GM21619 (cell line): ENCODE measurements at regions not wholly inside any gene's neighbourhood (a gene's known extent, or its start where the extent isn't known, plus 50 kb on each side); places are given as distances from the start of the nearest gene placed in this dataset.
"Not testable (repeated sequence)": the region's sequence is repeated elsewhere in the genome, so short reads cannot be mapped to it uniquely, and the experiment has no call there.

Source experiments
- ATAC-seq: cut with Tn5 transposase; IDR thresholded peaks from one replicate; pipeline ENCODE4 v1.9.1; 2021; ENCODE audit not compliant: unreplicated experiment

- no peak for ATAC-seq
Observed at GRCh38 chr12:126400831-126401230, 1335.6 kb downstream of the AACS start.

GRCh38 chr12:126404293-126404881, 1339.2 kb downstream of the AACS start:
- no peak for ATAC-seq

DNA sequence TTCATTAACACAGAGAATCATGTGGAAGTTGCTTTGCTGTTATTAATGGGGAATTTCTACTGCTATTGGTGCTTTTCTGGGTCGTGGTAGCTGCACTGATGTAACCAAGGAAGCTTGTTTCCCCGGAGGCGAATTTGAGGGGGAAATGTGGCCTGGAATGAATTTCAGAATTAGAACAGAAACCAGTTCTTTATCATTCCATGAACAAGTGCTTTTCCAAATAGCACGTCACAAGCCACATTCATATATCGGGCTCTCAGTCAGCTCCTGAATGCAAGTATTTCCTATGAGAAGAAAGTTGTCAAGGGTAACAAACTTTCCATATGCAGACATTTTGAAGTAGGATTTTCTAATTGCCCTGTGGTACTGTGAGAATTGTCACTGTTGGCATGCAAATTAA, 1353.2 kb downstream of the AACS start:
- ATAC-seq = no peak

DNA sequence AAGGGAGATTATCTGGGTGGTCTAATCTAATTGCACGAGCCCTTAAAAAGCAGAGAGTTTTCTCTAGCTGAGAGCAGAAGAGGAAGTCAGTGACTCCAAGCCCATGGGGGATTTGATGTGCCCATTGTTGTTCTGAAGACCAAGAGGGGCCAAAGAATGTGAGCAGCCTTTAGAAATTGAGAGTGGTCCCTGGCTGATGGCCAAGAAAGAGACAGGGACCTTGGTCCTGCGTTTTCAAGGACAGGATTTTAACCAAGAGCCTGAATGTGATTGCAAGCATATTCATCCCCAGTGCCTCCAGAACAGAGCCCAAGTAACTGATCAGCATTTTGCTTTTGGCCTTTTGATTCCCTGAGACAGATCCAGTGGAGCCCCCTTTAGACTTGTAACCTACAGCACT, 1353.9 kb downstream of the AACS start:
- no peak for ATAC-seq

- ATAC-seq = no peak
Observed at GRCh38 chr12:126424696-126425095, 1359.5 kb downstream of the AACS start.

DNA sequence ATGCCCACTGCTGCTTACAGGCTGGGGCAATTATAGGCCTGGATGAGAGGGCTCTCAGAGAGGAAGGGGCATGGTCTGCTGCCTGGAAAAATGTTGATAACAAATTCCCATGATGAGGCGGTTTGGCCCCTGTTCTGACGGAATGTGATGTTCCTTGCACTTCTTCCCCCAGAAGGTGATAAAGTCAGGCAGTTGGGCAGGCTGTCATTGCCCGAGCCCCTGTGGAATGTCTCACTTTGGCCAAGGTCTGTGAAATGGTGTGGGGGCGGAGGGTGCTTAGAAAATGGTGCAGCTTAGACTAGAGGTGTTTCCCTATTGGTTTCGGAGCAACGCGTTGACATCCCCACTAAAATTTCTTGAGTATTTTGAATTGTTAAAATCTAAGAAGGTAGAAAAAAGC, 1360.0 kb downstream of the AACS start:
- ATAC-seq = no peak

GRCh38 chr12:126428769-126429168, 1363.5 kb downstream of the AACS start:
- no peak for ATAC-seq

- no peak for ATAC-seq
Observed at GRCh38 chr12:126430921-126431320, 1365.7 kb downstream of the AACS start.

DNA sequence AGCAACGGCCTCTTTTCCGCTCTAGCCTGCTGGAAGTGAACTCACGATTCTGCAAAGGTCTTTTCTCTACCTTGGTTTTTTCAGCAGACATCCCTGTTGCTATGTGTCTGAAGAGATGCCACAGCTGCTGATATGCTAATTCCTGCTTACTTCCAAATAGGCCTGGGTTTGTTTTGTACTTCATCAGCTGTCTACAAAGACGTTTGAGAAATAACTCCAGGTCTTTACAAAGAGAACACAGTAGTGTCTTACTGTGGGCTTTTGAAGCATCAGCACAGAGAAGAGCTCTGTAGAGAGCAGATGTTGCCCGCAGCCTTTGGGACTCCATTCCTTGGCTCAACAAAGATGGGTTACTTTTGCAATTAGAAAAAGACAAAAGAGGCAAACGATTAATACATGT, 1366.5 kb downstream of the AACS start:
- no peak for ATAC-seq

DNA sequence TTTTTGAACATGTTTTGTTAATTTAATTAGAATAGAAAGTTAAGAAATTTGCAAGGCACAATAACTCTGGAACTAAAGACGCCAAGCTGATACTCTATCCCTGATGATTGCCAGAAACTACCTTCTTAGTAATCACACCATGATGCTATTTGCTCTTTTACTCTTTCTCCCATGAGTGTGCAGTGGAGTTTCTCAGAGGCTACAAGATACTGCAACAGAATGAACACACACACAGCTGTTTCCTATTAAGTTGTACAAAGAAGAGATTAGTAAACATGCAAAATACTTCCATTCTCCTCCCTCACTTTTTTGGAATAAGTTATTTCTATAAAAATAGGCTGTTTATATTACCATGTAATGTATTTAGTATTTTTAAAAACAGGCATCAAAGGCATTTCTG, 1367.5 kb downstream of the AACS start:
- ATAC-seq = no peak

GRCh38 chr12:126434412-126434985, 1369.3 kb downstream of the AACS start:
- ATAC-seq = no peak

- no peak for ATAC-seq
Observed at GRCh38 chr12:126436041-126436440, 1370.8 kb downstream of the AACS start.

DNA sequence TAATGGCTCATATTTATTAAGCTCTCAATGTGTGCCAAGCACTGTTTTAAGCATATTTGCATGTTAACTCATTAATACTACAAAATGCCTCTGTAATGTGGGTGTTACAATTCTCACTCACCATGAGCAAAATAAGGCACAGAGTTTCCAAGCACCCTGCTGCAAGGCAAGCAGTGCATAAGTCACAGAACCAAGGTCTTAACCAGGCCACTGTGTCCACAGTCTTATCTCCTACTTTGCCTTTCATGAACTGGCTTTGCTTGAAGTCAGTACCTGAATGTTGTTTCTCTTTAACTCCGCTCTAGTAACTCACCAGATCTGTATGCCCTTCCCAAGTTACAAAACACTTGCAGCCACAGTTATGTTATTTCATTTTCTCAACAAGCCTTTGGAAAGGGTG, 1372.7 kb downstream of the AACS start:
- ATAC-seq = no peak

- no peak for ATAC-seq
Observed at GRCh38 chr12:126443977-126444376, 1378.7 kb downstream of the AACS start.

DNA sequence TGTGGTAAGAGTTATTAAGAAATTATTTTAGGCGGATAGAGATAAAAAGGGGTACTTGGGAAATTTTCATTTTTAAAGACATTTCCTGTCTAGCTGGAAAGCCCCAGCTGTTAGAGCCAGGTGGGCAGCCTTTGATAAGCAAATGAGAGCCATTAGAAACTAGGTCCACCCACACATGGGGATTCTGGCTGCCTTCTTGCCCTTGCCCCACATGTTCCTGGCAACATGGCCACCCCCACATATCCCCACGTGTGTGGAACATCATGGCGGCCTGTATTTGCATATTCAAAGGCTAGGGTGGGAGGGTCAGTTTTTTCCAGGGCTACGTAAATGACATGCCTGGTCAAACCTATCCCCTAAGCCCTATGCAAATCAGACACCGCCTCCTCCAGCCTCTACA, 1382.1 kb downstream of the AACS start:
- ATAC-seq = no peak

DNA sequence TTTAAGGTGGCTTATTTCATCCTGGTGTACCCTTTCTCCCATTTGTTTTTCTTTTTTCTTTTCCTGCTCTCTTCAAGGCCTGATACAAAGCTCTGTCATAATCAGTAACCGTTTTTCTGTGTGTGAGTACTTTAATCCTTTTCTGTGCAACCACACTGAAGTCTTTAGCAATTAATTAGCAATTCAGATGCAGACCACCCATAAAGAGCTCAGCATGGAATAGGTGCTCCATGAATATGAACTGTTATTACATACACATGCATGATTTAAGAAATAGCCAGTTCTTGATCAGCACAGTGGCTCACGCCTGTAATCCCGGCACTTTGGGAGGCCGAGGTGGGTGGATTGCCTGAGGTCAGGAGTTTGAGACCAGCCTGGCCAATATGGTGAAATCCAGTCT, 1386.6 kb downstream of the AACS start:
- no peak for ATAC-seq

DNA sequence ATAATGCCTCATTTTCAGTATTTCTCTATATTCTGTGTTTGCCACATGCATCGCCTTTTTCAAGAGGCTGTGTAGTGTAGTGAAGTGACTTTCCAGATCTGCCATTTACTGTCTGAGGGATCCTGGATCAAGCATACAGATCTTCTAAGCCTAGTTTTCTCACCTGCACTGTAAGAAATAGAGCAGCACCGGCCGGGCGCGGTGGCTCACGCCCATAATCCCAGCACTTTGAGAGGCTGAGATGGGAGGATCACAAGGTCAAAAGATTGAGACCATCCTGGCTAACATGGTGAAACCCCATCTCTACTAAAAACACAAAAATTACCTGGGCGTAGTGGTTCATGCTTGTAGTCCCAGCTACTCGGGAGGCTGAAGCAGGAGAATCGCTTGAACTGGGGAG, 1387.5 kb downstream of the AACS start:
- ATAC-seq = not testable (repeated sequence)

GRCh38 chr12:126454581-126454980, 1389.3 kb downstream of the AACS start:
- no peak for ATAC-seq

GRCh38 chr12:126457776-126458175, 1392.5 kb downstream of the AACS start:
- ATAC-seq = no peak

GRCh38 chr12:126464153-126464552, 1398.9 kb downstream of the AACS start:
- no peak for ATAC-seq

DNA sequence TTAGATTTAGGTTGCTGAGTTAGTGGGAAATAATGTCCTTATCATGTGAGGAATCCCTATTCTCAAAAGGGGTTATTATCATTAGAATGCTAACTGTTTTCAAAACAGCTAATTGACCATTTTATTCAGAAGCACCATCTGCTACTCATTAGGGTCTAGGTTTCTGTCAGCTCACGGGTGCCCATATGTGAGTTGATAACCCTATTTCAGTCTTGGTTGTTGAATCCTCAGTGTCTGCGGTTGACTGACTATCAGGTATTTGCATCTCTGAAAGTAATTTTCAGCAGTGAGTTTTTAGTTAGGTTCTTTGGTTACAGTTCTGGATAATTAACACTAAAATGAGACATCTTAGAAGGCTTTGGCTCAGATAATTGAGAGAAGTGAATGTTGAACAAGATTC, 1404.0 kb downstream of the AACS start:
- no peak for ATAC-seq

DNA sequence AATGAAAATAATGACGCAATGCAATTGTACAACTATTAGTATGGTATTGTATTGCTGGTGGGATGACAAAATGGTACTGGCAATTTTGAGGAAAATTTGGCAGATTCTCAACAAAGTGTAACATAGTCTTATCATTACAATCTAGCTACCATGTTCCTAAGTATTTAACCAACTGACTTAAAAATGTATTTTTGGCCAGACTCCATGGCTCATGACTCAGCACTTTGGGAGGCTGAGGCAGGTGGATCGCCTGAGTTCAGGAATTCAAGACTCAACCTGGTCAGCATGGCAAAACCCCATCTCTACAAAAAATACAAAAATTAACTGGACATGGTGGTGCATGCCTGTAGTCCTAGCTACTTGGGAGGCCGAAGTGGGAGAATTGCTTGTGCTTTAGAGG, 1409.5 kb downstream of the AACS start:
- ATAC-seq = no peak

- no peak for ATAC-seq
Observed at GRCh38 chr12:126480451-126480850, 1415.2 kb downstream of the AACS start.
